ENCODE measurements at regions not wholly inside any gene's neighbourhood (a gene's known extent, or its start where the extent isn't known, plus 50 kb on each side); places are given as distances from the start of the nearest gene placed in this dataset.
A peak's percentile ranks its signal among the peaks of the same experiment; 100 is the strongest.
"Not testable (repeated sequence)": the region's sequence is repeated elsewhere in the genome, so short reads cannot be mapped to it uniquely, and the experiment has no call there.

DNA sequence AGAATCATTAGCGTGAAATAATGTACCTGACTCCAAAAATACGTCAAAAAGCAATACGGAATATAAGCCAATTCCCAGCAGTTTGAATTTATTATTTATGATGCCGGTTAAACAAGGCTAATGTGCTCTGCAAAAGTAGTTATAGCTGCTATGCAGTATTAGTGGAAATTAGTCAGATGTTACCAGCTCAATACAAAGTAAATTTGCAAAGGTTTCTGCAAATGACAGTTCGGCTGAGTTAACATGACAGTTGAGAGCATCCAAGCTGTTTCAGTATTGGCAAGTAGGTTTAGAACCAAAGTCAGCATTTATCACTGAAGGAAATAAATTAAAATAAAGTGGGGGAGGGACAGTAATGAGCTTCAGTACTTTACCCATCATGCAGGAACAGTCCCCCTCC, 1665.8 kb upstream of the FLRT2 start:
- no peak for DNase-seq

DNA sequence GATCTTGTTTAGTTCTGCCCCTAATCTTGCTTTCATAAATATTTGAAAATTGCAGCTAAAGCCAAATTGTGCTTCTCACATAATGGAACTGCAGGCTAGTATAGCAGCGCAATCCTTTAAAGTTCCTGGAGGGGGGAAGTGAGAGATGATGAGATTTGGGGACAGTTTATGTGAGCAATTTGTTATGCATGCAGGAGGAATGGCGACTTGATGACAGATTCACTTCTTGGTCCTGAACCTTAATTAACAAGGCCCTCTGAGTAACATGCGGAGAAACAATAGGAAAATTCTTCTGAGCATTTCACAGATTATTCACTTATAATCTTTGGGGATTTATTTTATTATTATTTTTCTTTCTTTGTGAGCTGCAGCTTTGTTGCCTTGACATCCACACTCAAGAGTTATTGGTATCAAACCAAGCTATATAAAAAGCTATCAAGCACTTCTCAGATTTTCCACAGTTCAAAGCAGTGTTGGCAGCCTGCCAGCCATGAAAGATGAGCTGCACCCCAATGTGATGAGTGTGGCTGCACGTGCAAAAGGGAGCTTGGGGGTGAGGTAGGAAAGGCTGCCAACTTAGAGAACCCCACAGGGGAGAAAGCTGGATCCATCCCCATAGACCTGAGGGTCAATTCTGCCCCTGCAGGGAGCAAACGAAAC, 1662.2 kb upstream of the FLRT2 start:
- peak in 1 of 58 donors; percentile 2 for DNase-seq

DNA sequence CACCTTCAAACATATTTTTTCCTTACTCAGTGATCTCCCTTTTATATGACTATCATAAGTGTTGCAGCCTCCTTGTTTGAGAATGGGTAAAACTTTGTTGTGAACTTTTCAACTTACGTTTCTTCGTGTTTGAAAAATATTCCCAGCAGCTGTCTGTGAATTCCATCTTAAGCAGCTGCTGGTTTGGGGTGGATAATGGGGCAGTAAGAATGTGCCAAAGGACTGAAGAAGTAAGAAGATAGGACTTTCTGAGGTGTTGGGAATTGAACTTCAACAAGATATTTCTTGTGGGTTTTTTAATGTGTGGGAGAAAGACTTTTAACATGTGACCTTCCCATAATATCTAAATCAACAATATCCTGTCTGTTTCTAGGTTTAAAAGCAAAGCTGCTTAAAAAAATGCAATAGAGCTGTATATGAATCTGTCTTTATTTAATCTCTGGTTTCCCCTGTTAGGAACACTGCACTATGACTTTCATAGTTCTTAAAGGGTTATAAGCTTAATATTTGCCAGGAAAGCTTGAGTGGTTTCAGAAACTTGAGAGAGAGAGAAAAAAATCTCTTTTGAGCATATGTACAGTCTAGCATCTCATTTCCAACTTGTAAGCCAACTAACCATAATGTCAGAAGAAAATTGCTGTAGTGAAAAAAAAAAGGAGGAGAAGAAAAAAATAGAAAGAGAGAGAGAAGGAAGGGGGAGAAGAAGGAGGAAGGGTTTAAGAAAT, 1659.2 kb upstream of the FLRT2 start:
- DNase-seq, result no peak

DNA sequence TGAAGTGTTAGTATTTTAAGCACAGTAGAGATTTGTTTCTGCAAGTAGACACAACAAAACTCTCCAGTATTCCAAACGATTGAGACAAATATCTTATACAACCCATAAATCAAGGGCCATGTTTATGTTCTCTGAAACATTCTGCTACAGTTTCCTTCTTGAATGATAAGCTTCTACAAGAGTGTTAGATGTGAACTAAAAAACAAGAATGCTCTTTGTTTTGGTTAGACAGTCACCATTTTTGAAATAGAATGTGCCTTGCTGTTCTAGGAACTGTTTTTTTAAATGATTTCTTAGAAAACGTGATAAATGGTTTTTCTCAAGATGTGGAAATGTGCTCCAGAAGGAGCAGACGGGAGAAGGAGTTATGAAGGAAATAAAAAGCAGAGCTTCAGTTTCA, 1656.3 kb upstream of the FLRT2 start:
- no peak for DNase-seq

- no peak for DNase-seq
Measured at GRCh38 chr14:83874662-83875061, 1655.3 kb upstream of the FLRT2 start.

DNA sequence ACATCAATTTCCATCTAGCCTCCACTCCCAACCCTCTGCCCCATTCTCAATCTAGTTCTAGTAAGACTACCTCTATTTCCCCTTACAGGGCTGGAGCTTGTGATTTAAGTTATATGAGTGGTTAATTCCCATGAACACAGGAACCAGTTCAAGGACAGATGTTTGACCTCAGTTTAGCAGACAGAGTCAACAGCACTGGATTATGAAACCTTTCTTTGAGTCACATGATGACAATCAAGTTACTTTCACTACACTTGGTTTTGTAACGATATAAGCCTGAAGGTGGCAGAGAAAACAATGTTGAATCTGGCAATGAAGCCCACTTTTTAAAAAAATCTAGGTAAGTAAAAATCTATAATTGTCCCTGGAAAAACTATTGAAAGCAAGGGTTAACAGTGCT, 1646.2 kb upstream of the FLRT2 start:
- DNase-seq, result no peak

DNA sequence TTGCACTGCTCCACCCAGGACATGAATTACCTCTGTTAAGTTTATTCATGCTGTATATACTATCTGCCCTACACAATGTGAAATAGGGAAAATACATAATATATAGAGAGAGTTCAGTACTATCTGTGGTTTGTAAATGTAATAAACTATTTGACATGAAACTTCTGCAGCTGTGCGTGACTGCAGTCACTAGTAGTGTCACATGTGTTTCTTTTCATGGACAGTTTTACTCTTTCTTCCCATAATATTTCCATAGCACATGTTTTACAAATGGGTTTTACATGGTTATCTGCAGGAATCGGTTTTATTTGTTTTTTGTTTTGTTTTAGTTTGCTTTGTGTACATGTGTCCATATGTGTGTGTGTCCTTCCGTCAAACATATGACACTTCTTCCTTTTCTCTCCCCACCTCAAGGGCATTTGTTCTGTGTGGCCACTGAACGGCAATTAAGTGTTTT, 1644.1 kb upstream of the FLRT2 start:
- DNase-seq, result no peak

DNA sequence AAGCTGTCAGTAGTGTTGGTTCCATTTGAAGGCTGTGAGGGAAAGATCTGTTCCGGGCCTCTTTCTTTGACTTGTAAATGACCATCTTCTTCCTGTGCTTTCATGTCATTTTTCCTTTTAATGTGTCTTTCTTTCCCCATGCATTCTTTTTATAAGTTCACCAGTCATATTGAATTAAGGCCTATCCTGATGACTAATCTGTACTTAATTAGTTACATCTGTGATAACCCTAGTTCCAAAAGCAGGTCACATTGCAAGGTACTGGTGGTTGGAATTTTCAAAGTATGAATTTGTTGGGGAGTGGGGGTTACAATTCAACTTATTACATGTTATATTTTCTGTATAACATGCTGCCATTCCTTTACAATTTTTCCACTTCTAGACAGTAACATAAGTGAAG, 1642.1 kb upstream of the FLRT2 start:
- DNase-seq, result no peak

DNA sequence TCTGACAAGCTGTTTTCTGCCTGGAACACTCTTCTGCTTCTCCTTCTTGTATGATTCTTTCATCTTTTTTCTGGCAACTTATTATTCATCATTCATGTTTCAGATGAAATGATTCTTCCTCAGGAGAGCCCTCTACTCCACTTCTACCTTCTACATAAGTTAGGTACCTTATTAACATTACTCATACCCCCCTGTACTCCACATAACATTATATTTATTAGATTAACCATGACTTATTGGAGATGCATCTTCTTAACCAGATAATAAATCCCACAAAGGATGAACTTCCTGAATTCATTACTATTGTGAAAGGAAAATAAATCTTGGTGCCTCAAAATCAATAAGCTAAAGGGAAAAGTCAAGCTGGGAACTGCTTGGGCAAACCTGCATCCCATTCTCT, 1636.5 kb upstream of the FLRT2 start:
- no peak for DNase-seq

- no peak for DNase-seq
Measured at GRCh38 chr14:83894568-83894967, 1635.4 kb upstream of the FLRT2 start.

GRCh38 chr14:83898558-83898957, 1631.4 kb upstream of the FLRT2 start:
- DNase-seq, result not testable (repeated sequence)

DNA sequence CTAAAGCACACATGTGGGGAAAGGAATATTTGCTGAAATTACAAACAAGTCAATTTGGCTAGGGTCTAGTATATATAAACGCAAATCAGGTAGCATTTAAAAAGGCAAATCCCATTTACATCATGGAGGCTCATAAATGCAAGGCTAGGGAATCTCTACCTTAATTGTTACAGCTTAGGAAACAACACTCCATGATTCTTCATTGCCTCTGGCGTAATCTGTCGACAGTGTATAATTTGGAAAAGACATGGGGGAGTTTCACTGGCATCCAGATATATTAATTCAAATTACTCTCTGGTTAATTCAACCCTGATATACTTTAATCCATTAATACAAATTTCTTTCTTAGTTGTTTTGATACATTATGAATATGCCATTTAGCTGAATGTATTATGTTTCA, 1630.2 kb upstream of the FLRT2 start:
- no peak for DNase-seq

DNA sequence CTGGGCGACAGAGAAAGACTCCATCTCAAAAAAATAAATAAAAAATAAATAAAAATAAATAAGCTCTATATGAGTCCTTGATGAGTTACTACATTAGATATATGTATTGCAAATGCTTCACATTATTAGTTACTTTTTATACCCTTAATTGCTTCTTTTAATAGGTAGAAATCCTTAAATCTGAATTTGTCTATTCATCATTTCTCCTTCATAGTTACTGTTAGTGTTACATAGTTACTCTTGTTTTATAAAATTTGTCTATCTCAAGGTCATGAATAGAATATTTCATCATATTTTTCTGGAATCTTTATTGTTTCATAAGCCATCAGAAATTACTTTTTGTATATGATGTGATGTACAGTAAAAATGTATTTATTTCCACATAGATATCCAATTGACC, 1624.8 kb upstream of the FLRT2 start:
- DNase-seq, result no peak

DNA sequence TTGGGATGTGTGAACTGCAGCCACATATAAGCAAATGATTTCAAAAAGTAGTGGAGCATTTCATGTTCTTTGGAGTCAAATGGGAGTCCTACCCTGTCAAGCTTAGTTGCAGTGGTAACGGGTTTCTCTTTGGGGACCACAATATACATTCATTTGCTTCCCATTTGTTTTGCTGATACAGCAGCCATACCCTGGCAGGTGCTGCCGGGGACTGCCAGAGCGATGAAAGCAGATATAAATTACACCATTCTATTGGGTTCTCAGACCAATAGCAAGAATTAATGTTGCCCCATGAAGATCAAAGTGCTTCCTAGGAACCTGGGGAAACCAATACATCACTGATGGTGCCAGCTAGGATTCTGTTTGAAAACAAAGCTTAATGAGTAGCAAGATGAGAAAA, 1621.5 kb upstream of the FLRT2 start:
- no peak for DNase-seq

GRCh38 chr14:83909507-83909906, 1620.4 kb upstream of the FLRT2 start:
- DNase-seq, result no peak

DNA sequence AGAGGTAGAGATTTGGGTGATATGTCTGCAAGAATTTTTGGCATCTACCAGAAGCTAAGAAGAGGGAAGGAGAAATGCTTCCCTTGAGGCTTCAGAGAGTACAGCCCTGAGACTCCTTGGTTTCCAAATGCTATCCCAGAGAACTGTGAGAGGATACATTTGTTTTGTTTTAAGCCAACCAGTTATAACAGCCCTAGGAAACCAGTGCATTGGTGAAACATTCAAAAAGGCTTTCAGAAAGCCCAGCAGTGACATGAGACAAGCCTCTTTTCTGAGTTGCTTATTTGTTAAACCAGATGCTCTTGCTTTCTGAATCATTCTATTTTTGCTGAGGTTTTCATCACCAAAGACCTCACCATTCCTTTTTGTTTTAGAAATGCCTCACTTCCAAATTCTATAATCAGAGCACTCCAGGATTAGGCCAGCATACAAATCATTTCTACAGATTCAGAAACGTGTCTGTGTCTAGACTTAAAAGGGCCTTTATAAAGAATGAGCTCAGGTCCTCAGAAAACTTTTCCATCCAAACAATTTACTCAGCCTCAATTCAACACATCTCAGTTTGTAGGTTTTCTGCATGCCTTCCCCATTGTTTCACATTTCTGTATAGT, 1617.8 kb upstream of the FLRT2 start:
- DNase-seq, result no peak

- DNase-seq, result no peak
Measured at GRCh38 chr14:83913476-83913875, 1616.5 kb upstream of the FLRT2 start.

DNA sequence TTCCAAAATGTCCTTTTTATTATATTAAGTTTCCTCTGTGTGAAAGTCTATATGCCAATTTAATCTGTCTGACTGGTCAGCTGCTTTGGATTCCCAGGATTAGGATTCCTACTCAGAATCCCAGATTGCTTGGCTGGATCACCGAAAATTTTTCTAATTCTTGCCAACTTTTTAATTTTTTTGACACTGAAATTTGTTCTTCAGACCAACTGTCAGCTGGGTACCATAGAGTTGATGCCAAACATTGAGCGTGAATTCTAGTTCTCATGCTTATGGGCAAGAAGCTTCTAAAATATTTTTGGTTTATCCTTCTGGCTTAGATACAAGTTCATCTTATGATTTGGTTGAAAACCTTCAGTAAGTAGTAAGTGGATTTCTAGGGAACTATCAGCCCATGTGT, 1611.4 kb upstream of the FLRT2 start:
- no peak for DNase-seq

DNA sequence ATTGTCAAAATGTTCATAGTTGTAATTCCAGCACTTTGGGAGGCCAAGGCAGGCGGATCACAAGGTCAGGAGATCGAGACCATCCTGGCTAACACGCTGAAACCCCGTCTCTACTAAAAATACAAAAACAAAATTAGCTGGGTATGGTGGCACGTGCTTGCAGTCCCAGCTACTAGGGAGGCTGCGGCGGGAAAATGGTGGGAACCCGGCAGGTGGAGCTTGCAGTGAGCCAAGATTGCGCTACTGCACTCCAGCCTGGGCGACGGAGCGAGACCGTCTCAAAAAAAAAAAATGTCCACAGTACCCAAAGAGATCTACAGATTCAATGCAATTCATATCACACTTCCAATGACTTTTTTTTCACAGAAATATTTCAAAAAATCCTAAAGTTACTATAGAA, 1610.3 kb upstream of the FLRT2 start:
- not testable (repeated sequence) for DNase-seq

DNA sequence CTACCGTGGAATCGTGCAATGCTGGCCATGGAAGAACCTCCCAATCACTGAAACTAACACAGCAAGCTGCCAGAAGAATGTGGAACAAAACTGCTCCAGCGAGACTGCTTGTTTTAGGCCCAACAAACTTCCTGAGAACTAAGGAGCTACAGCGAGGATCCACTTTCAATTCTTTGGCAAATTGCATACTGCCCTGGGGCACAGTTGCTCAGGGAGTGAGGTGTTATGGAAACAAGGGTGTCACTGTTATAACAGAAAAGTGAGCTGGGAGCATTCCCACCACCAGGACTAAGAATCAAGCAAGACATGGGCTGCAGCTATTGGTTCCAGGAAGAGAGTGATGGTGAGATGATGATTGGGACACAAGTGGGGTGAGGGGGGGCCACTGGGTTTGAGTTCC, 1606.1 kb upstream of the FLRT2 start:
- DNase-seq, result no peak

DNA sequence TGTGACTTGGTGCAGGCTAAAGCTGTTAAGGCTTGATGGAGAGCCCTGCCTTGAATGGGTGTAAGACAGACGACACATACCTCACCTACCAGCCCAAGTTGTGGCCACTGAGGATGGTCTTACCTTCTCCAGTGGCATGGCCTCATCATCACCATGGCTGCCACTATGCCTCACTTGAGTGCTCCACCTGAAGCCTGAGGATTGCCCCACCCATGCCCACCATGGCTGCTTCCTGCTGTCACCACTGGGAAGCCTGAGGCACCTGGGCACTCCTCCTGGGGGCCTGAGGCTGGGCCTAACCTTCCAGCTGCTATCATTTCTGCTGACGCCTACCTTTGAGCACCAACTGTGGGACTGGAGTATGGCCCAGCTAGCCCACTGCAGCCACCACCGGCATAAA, 1605.7 kb upstream of the FLRT2 start:
- no peak for DNase-seq

GRCh38 chr14:83940253-83940652, 1589.7 kb upstream of the FLRT2 start:
- DNase-seq, result no peak

- no peak for DNase-seq
Measured at GRCh38 chr14:83958359-83958758, 1571.6 kb upstream of the FLRT2 start.
